ENCODE measurements at regions not wholly inside any gene's neighbourhood (a gene's known extent, or its start where the extent isn't known, plus 50 kb on each side); places are given as distances from the start of the nearest gene placed in this dataset.

DNA sequence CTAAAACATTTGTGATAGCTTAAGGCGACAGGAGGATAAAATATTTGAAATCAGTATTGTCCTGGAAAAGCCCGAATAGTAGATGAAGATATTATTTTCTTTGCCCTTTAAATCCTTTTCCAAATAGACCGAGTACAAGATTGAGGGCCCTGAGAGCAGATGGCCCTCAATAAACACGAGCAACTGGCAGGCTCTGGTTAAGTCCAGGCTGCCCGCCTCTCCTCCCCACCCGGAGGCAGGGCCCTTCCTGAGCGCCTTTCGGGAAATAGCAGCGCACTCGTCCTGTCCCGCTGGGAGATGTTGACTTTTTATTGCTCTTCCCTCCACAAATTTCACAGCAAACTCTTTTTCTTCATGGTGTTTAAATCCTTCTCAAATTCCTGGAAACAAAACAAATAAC, 50.8 kb upstream of the MAX start:
- H3K27ac ChIP-seq (ENCODE audit: low read depth in 1 of 2, low read length in 1 of 2) = no peak overlapping the region
- no peak overlapping the region for H3K4me3 ChIP-seq
- H3K27me3 ChIP-seq (ENCODE audit: control insufficient read depth in 3 of 3, insufficient read depth in 3 of 3, low read length in 2 of 3) = no peaks in the 10 kb centered on the region
- no peak overlapping the region for H3K9ac ChIP-seq (ENCODE audit: insufficient read depth in 1 of 2, low read length in 2 of 2)
- DNase-seq = no peak
- peaks cover 0 to 9% (median 1%) of the 10 kb centered on the region in 5 donors for H3K4me1 ChIP-seq (ENCODE audit: control insufficient read depth in 5 of 5, insufficient read depth in 5 of 5, low read length in 5 of 5)
- ATAC-seq (ENCODE audit: insufficient read depth, low FRiP score) = no peak
- H3K36me3 ChIP-seq (ENCODE audit: control insufficient read depth in 4 of 4, insufficient read depth in 4 of 4, low read length in 4 of 4) = no peaks in the 10 kb centered on the region
- WGBS, 2 donors = 72 to 82% methylated on average over 11 of the region's 11 CpGs
- TF ChIP-seq, protein P1, sequence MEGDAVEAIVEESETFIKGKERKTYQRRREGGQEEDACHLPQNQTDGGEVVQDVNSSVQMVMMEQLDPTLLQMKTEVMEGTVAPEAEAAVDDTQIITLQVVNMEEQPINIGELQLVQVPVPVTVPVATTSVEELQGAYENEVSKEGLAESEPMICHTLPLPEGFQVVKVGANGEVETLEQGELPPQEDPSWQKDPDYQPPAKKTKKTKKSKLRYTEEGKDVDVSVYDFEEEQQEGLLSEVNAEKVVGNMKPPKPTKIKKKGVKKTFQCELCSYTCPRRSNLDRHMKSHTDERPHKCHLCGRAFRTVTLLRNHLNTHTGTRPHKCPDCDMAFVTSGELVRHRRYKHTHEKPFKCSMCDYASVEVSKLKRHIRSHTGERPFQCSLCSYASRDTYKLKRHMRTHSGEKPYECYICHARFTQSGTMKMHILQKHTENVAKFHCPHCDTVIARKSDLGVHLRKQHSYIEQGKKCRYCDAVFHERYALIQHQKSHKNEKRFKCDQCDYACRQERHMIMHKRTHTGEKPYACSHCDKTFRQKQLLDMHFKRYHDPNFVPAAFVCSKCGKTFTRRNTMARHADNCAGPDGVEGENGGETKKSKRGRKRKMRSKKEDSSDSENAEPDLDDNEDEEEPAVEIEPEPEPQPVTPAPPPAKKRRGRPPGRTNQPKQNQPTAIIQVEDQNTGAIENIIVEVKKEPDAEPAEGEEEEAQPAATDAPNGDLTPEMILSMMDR (IDR thresholded peaks at IDR 0.05; ENCODE audit: control extremely low read depth, extremely low read depth) = no peak
- H3K9me3 ChIP-seq (ENCODE audit: control insufficient read depth in 4 of 4, insufficient read depth in 3 of 4, low read length in 3 of 4) = no peaks in the 10 kb centered on the region

DNA sequence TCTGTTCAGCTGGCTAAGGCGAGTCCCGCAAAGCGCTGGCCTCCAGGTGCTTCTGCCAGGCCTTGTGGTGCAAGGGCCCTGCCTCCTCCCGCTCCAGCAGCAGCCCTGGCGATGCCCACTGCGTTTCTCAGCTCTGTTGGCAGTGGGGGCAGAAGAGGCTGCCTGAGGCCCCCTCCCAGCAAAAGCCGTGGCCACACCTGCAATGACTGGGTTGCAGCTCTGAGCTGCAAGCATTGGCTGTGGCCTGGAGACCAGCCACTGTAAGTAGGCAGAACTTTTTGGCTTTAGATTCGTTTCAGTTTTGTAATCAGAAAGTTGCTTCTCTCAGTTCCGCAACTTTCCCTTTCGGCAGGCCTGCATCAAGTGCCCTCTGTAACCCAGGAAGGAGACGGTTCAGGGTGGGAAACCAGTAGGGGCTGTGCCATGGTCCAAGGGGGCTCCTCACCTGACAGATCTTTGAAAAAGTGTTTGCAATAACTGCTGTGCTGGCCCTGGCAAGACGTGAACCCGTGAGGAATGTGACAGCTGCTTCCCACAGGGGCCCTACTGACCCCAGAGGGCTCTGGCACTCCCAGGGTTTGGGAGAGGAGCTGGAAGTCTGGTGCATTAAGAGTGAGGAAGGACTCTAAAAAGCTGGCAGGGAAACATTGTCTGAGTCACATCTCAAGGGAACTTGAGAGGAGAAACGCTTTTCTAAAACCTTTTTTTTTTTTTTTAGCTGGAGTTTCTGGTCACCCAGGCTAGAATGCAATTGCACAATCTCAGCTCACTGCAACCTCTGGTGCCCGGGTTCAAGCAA, 54.5 kb upstream of the MAX start:
- 28 to 41% methylated on average over 15 of the region's 15 CpGs for WGBS, 2 donors

DNA sequence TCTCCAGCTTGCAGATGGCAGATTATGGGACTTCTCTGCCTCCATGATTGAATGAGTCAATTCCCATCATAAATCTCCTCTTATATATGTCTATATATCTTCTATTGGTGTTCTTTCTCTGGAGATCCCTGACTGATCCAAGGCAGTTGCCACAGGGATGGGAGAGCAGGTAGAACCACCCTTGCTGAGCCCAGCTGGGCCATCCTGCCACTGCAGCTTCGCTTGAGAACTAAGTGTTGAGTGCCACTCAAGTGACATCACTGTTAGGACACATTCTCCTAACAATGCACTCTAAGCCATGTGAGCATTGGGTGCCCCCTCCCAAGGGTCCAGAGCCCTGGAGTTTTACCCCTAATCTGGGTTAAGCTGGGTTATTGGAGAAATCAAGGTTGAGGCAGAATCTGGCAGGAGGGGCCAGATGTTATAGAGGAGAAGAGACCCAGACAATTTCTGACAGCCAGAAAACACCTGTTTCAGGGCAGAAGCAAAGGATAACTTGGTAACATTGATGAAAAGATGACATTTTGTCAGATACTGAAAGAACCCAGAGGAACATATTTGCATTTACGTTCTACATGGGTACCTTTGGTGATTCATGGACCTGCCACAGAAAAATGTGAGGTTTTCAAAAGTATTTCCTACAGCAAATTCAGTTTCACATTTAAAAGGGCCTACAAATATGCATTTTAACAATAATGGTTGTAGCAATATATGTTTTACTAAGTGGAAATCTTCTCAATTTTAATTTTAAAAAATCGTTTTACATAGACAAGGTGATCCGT, 57.2 kb upstream of the MAX start:
- DNase-seq (no peak), ATAC-seq (ENCODE audit: insufficient read depth, low FRiP score) (no peak)
- Histone ChIP-seq H3K27me3 (ENCODE audit: control insufficient read depth in 3 of 3, insufficient read depth in 3 of 3, low read length in 2 of 3) (no peaks in the 10 kb centered on the region), H3K27ac (ENCODE audit: low read depth in 1 of 2, low read length in 1 of 2) (no peak overlapping the region), H3K9me3 (ENCODE audit: control insufficient read depth in 4 of 4, insufficient read depth in 3 of 4, low read length in 3 of 4) (no peaks in the 10 kb centered on the region), H3K9ac (ENCODE audit: insufficient read depth in 1 of 2, low read length in 2 of 2) (no peak overlapping the region), H3K4me3 (no peak overlapping the region), H3K4me1 (ENCODE audit: control insufficient read depth in 5 of 5, insufficient read depth in 5 of 5, low read length in 5 of 5) (peaks cover 0 to 4% (median 0%) of the 10 kb centered on the region in 5 donors), H3K36me3 (ENCODE audit: control insufficient read depth in 4 of 4, insufficient read depth in 4 of 4, low read length in 4 of 4) (no peaks in the 10 kb centered on the region)
- whole genome bisulfite sequencing, 2 donors = 89 to 92% methylated on average over 4 of the region's 4 CpGs
- TF ChIP-seq, protein P1 (IDR thresholded peaks at IDR 0.05; ENCODE audit: control extremely low read depth, extremely low read depth) = no peak

More for the DNA sequence above, 54.5 kb upstream of the MAX start:
- peak; percentile 93 for ATAC-seq (ENCODE audit: insufficient read depth, low FRiP score)
- H3K9ac ChIP-seq (ENCODE audit: insufficient read depth in 1 of 2, low read length in 2 of 2) = peak overlapping the region in 1 of 2 donors; percentile 14
- no peaks in the 10 kb centered on the region for H3K36me3 ChIP-seq (ENCODE audit: control insufficient read depth in 4 of 4, insufficient read depth in 4 of 4, low read length in 4 of 4)
- no peak overlapping the region for H3K4me3 ChIP-seq
- peak; percentile 32 to 71 (median 51) for DNase-seq
- no peaks in the 10 kb centered on the region for H3K27me3 ChIP-seq (ENCODE audit: control insufficient read depth in 3 of 3, insufficient read depth in 3 of 3, low read length in 2 of 3)
- peaks cover 0 to 4% (median 0%) of the 10 kb centered on the region in 5 donors for H3K4me1 ChIP-seq (ENCODE audit: control insufficient read depth in 5 of 5, insufficient read depth in 5 of 5, low read length in 5 of 5)
- no peaks in the 10 kb centered on the region for H3K9me3 ChIP-seq (ENCODE audit: control insufficient read depth in 4 of 4, insufficient read depth in 3 of 4, low read length in 3 of 4)
- TF ChIP-seq, protein P1 (IDR thresholded peaks at IDR 0.05; ENCODE audit: control extremely low read depth, extremely low read depth) = no peak
- H3K27ac ChIP-seq (ENCODE audit: low read depth in 1 of 2, low read length in 1 of 2) = peak overlapping the region in 1 of 2 donors; percentile 93

Measured in lung (tissue), 11 donors.